ENCODE measurements at regions not wholly inside any gene's neighbourhood (a gene's known extent, or its start where the extent isn't known, plus 50 kb on each side); places are given as distances from the start of the nearest gene placed in this dataset.

GRCh38 chr5:89545076-89545475, 662.1 kb upstream of the MEF2C start:
- TF ChIP-seq CTCF (IDR thresholded peaks at IDR 0.05; ENCODE audit: extremely low read depth in 1 of 2, insufficient read depth in 1 of 2, low read depth in 1 of 2, low read length in 2 of 2) = no peak
- TF ChIP-seq POLR2AphosphoS5 (IDR thresholded peaks at IDR 0.05; ENCODE audit: insufficient read depth, low read depth, low read length) = no peak
- no peak for TF ChIP-seq EZH2 (IDR thresholded peaks at IDR 0.05; ENCODE audit: borderline replicate concordance, low read depth, low read length, severe bottlenecking)
- TF ChIP-seq POLR2A (IDR thresholded peaks at IDR 0.05; ENCODE audit: low read depth, low read length) = no peak
- TF ChIP-seq GATA2 (IDR thresholded peaks at IDR 0.05; ENCODE audit: insufficient read depth, insufficient read length, low read depth, low read length) = no peak

Data from endothelial cell of umbilical vein (primary cell).